Endothelial cell of umbilical vein (primary cell): ENCODE measurements at regions not wholly inside any gene's neighbourhood (a gene's known extent, or its start where the extent isn't known, plus 50 kb on each side); places are given as distances from the start of the nearest gene placed in this dataset.

Experiments used
- BruUV-seq: library from RNA; stranded (reverse); fragments of 400-500 nt; replicated peaks from 2 replicates; lab custom pipeline; 2021; lab: Mats Ljungman, UMichigan
- CTCF ChIA-PET: fragments of 300-600, 350-600 bp; sonication (Branson Sonifier 250); formaldehyde crosslinking; loops from one replicate; lab custom pipeline; 2021; ENCODE audit warnings: antibody characterized with exemption, inconsistent platforms; lab: Charles Lee
- POLR2A ChIA-PET: fragments of 300-600, 350-600 bp; sonication (Branson Sonifier 250); formaldehyde crosslinking; loops from one replicate; lab custom pipeline; 2021; ENCODE audit warnings: antibody characterized with exemption, inconsistent platforms; lab: Charles Lee
- DNase-seq: peaks from one replicate; pipeline ENCODE4 v3.0.0-alpha.2; 2011; ENCODE audit warnings: low read depth, low spot score
- FAIRE-seq: peaks from 2 replicates; lab custom pipeline; 2011; peaks lifted over from hg19 to GRCh38; lab: Jason Lieb, UNC
- H2AFZ ChIP-seq: 2 replicates; pipeline ENCODE4 v1.6.0; 2012; ENCODE audit warnings: low read depth, low read length, control low read depth, inconsistent platforms
- H3K27ac ChIP-seq: 2 replicates; pipeline ENCODE4 v1.5.1; 2011; ENCODE audit warnings: low read depth, mild to moderate bottlenecking, control low read depth, low read length, moderate library complexity; ENCODE audit not compliant: insufficient read depth
- H3K27me3 ChIP-seq, 2 experiments: 2 replicates each; pipeline versions ENCODE4 v1.6.0 to v1.6.1; 2011; ENCODE audit warnings: low read length in 2 of 2, mixed read lengths in 1 of 2; ENCODE audit not compliant: control insufficient read depth in 2 of 2, insufficient read depth in 2 of 2
- H3K36me3 ChIP-seq, 2 experiments: 2 replicates in 1 of 2; 3 replicates in 1 of 2; pipeline ENCODE4 v1.5.1; 2011; ENCODE audit warnings: low read length in 2 of 2, mild to moderate bottlenecking in 1 of 2, moderate library complexity in 1 of 2; ENCODE audit not compliant: control insufficient read depth in 2 of 2, insufficient read depth in 2 of 2; ENCODE audit errors: extremely low read depth in 1 of 2
- H3K4me1 ChIP-seq: 3 replicates; pipeline ENCODE4 v1.5.1; 2011; ENCODE audit warnings: mild to moderate bottlenecking, low read length; ENCODE audit not compliant: control insufficient read depth, insufficient read depth; ENCODE audit errors: extremely low read depth
- H3K4me2 ChIP-seq: 2 replicates; pipeline ENCODE4 v1.6.1; 2011; ENCODE audit warnings: low read length, control low read depth, mixed read lengths; ENCODE audit not compliant: insufficient read depth
- H3K4me3 ChIP-seq, 3 experiments: fragments of 200-600 bp in 1 of 3; sonication (generic), shearing (Covaris generic) in 1 of 3; replicated peaks in 1 of 3; 2 replicates each; pipeline ENCODE4 v1.5.1; 2011 to 2016; ENCODE audit warnings: control low read depth in 3 of 3, low read length in 3 of 3, mild to moderate bottlenecking in 2 of 3, inconsistent platforms in 1 of 3, low read depth in 1 of 3, moderate library complexity in 1 of 3; ENCODE audit not compliant: insufficient read depth in 1 of 3
- H3K79me2 ChIP-seq: 2 replicates; pipeline ENCODE4 v1.6.0; 2012; ENCODE audit warnings: low read length, inconsistent platforms; ENCODE audit not compliant: control insufficient read depth, insufficient read depth
- H3K9ac ChIP-seq: replicated peaks from 2 replicates; pipeline ENCODE3; 2011; ENCODE audit warnings: low read length, control low read depth; ENCODE audit not compliant: insufficient read depth; ENCODE audit errors: extremely low read depth
- H3K9me1 ChIP-seq: replicated peaks from 3 replicates; pipeline ENCODE4 v1.6.0; 2011; ENCODE audit warnings: mild to moderate bottlenecking, low read length; ENCODE audit not compliant: control insufficient read depth, insufficient read depth; ENCODE audit errors: extremely low read depth
- H3K9me3 ChIP-seq: replicated peaks from 2 replicates; pipeline ENCODE4 v1.5.1; 2012; ENCODE audit warnings: low read length, inconsistent platforms; ENCODE audit not compliant: control insufficient read depth, insufficient read depth
- H4K20me1 ChIP-seq: replicated peaks from 2 replicates; pipeline ENCODE3; 2011; ENCODE audit warnings: mild to moderate bottlenecking, low read length; ENCODE audit not compliant: control insufficient read depth, insufficient read depth; ENCODE audit errors: extremely low read depth
- CTCF ChIP-seq, 2 donors: IDR thresholded peaks; 1 replicate in 1 of 2; 2 replicates in 1 of 2; pipeline ENCODE4 v1.5.1; 2011; ENCODE audit warnings: low read length in 2 of 2, mild to moderate bottlenecking in 2 of 2, moderate library complexity in 2 of 2, control low read depth in 1 of 2, inconsistent platforms in 1 of 2, low read depth in 1 of 2; ENCODE audit not compliant: insufficient read depth in 1 of 2; ENCODE audit errors: extremely low read depth in 1 of 2
- EZH2 ChIP-seq: IDR thresholded peaks from 2 replicates; pipeline ENCODE4 v1.6.1; 2012; ENCODE audit warnings: borderline replicate concordance, low read depth, mild to moderate bottlenecking, moderate library complexity, low read length, inconsistent platforms; ENCODE audit not compliant: severe bottlenecking
- FOS ChIP-seq: IDR thresholded peaks from 2 replicates; pipeline ENCODE4 v1.6.1; 2011; ENCODE audit warnings: mild to moderate bottlenecking, low read length, moderate library complexity, borderline replicate concordance; ENCODE audit not compliant: insufficient read depth
- GATA2 ChIP-seq: IDR thresholded peaks from 2 replicates; pipeline ENCODE4 v1.7.0; 2011; ENCODE audit warnings: low read depth, mild to moderate bottlenecking, moderate library complexity, mixed read lengths, low read length; ENCODE audit not compliant: insufficient read length, insufficient read depth
- JUN ChIP-seq: IDR thresholded peaks from 2 replicates; pipeline ENCODE4 v1.6.1; 2011; ENCODE audit warnings: borderline replicate concordance, low read depth; ENCODE audit not compliant: insufficient read length, insufficient read depth
- MYC ChIP-seq: IDR thresholded peaks from one replicate; pipeline ENCODE4 v1.6.1; 2011; ENCODE audit warnings: mild to moderate bottlenecking, low read depth, low read length
- POLR2A ChIP-seq: IDR thresholded peaks from 2 replicates; pipeline ENCODE4 v1.6.1; 2012; ENCODE audit warnings: low read depth, mild to moderate bottlenecking, control low read depth, low read length
- POLR2AphosphoS5 ChIP-seq: IDR thresholded peaks from 2 replicates; pipeline ENCODE4 v1.6.1; 2012; ENCODE audit warnings: low read depth, mild to moderate bottlenecking, control low read depth, low read length, moderate library complexity; ENCODE audit not compliant: insufficient read depth
- dilution Hi-C: fragments of 300-500 bp; cut with MboI; formaldehyde crosslinking; loops from one replicate; pipeline ENCODE4 v1.15.0; 2019; ENCODE audit warnings: low sequenced_read_pairs; ENCODE audit not compliant: extremely low pct_ligation_motif_present
- intact Hi-C: fragments of 100-400 bp; cut with micrococcal nuclease; formaldehyde crosslinking; loops from one replicate; pipeline ENCODE4 v1.10.0; 2022
- TF ChIP-seq, protein P1 (sequence below): IDR thresholded peaks from 2 replicates; pipeline ENCODE4 v1.6.1; 2011; ENCODE audit not compliant: insufficient read depth, insufficient read length

DNA sequence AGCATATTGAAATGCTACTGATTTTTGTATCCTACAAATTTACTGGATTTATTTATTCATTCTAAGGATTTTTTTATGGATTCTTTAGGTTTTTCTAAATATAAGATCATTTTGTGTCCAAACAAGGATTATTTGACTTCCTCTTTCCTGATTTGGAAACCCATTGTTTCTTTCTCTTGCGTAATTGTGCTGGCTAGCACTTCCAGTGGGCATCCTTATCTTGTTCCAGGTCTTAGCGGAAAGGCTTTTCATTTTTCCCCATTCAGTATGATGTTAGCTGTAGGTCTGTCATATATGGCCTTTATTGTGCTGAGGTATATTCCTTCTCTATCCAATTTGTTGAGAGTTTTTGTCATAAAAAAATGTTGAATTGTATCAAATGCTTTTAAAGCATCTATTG is 57.2 kb upstream of the RHOJ start:
- Histone ChIP-seq H3K4me1 (no peaks in the 10 kb centered on the region), H3K9ac (no peak overlapping the region), H3K4me3 (no peak overlapping the region), H4K20me1 (no peaks in the 10 kb centered on the region), H2AFZ (no peak overlapping the region), H3K27me3 (no peaks in the 10 kb centered on the region), H3K4me2 (no peak overlapping the region), H3K9me1 (no peaks in the 10 kb centered on the region), H3K36me3 (no peaks in the 10 kb centered on the region), H3K27ac (no peak overlapping the region), H3K9me3 (no peaks in the 10 kb centered on the region), H3K79me2 (no peaks in the 10 kb centered on the region)
- no TSS peak for BruUV-seq
- CTCF ChIA-PET = no interaction called here
- DNase-seq (no peak), FAIRE-seq (no peak)
- dilution Hi-C loops (no loop called here), intact Hi-C loops (no loop called here)
- POLR2A ChIA-PET = no interaction called here
- TF ChIP-seq EZH2 = no peak
- no peak for TF ChIP-seq GATA2
- TF ChIP-seq POLR2A = no peak
- TF ChIP-seq POLR2AphosphoS5 = no peak
- TF ChIP-seq, protein P1, sequence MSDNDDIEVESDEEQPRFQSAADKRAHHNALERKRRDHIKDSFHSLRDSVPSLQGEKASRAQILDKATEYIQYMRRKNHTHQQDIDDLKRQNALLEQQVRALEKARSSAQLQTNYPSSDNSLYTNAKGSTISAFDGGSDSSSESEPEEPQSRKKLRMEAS = no peak
- TF ChIP-seq FOS = no peak
- no peak for TF ChIP-seq JUN
- no peak for TF ChIP-seq MYC
- no peak for TF ChIP-seq CTCF (IDR thresholded peaks at IDR 0.05; ENCODE audit: extremely low read depth in 1 of 2, insufficient read depth in 1 of 2, low read depth in 1 of 2, low read length in 2 of 2)
